ENCODE measurements at regions not wholly inside any gene's neighbourhood (a gene's known extent, or its start where the extent isn't known, plus 50 kb on each side); places are given as distances from the start of the nearest gene placed in this dataset.

GRCh38 chr5:121692158-121692557 is 159.5 kb upstream of the FTMT start:
- TF ChIP-seq GATA2 (IDR thresholded peaks at IDR 0.05; ENCODE audit: low read depth, low read length) (no peak), GATA3 (IDR thresholded peaks at IDR 0.05; ENCODE audit: low read depth, low read length) (no peak)

All from SH-SY5Y (cell line).